ENCODE measurements at regions not wholly inside any gene's neighbourhood (a gene's known extent, or its start where the extent isn't known, plus 50 kb on each side); places are given as distances from the start of the nearest gene placed in this dataset.

- no peak for TF ChIP-seq CTCF (IDR thresholded peaks at IDR 0.05)
- TF ChIP-seq POLR2A (IDR thresholded peaks at IDR 0.05), result no peak
- no peak for TF ChIP-seq EP300 (IDR thresholded peaks at IDR 0.05)
Observed at GRCh38 chr10:29227201-29227600, 61.7 kb upstream of the LYZL1 start.
